SKM-1 (cell line): ENCODE measurements at regions not wholly inside any gene's neighbourhood (a gene's known extent, or its start where the extent isn't known, plus 50 kb on each side); places are given as distances from the start of the nearest gene placed in this dataset.
"Not testable (repeated sequence)": the region's sequence is repeated elsewhere in the genome, so short reads cannot be mapped to it uniquely, and the experiment has no call there.

Experiments used
- DNase-seq: peaks from one replicate; lab custom pipeline; 2025; ENCODE audit not compliant: unreplicated experiment; lab: John Stamatoyannopoulos, UW

- DNase-seq, result no peak
Observed at GRCh38 chr2:192983173-192983572, 788.4 kb upstream of the TMEFF2 start.

- no peak for DNase-seq
Observed at GRCh38 chr2:192978395-192978794, 783.7 kb upstream of the TMEFF2 start.

GRCh38 chr2:192971981-192972380 is 777.2 kb upstream of the TMEFF2 start:
- DNase-seq, result no peak

GRCh38 chr2:192969055-192969454 is 774.3 kb upstream of the TMEFF2 start:
- no peak for DNase-seq

- no peak for DNase-seq
Observed at GRCh38 chr2:192960945-192961344, 766.2 kb upstream of the TMEFF2 start.

- DNase-seq, result not testable (repeated sequence)
Observed at GRCh38 chr2:192958615-192959014, 763.9 kb upstream of the TMEFF2 start.

- no peak for DNase-seq
Observed at GRCh38 chr2:192957425-192957824, 762.7 kb upstream of the TMEFF2 start.

GRCh38 chr2:192953116-192953515 is 758.4 kb upstream of the TMEFF2 start:
- DNase-seq, result no peak

GRCh38 chr2:192952245-192952644 is 757.5 kb upstream of the TMEFF2 start:
- DNase-seq, result no peak

GRCh38 chr2:192948316-192948715 is 753.6 kb upstream of the TMEFF2 start:
- no peak for DNase-seq

GRCh38 chr2:192947352-192947751 is 752.6 kb upstream of the TMEFF2 start:
- no peak for DNase-seq

- no peak for DNase-seq
Observed at GRCh38 chr2:192940767-192941166, 746.0 kb upstream of the TMEFF2 start.

- no peak for DNase-seq
Observed at GRCh38 chr2:192932376-192932775, 737.6 kb upstream of the TMEFF2 start.

GRCh38 chr2:192921631-192922030 is 726.9 kb upstream of the TMEFF2 start:
- DNase-seq, result not testable (repeated sequence)

- no peak for DNase-seq
Observed at GRCh38 chr2:192901446-192901845, 706.7 kb upstream of the TMEFF2 start.

GRCh38 chr2:192899466-192899865 is 704.7 kb upstream of the TMEFF2 start:
- DNase-seq, result no peak

GRCh38 chr2:192893976-192894375 is 699.2 kb upstream of the TMEFF2 start:
- DNase-seq, result not testable (repeated sequence)

- no peak for DNase-seq
Observed at GRCh38 chr2:192888109-192888508, 693.4 kb upstream of the TMEFF2 start.

GRCh38 chr2:192887337-192887736 is 692.6 kb upstream of the TMEFF2 start:
- DNase-seq, result no peak

GRCh38 chr2:192886636-192887035 is 691.9 kb upstream of the TMEFF2 start:
- no peak for DNase-seq

- DNase-seq, result no peak
Observed at GRCh38 chr2:192885569-192886160, 690.9 kb upstream of the TMEFF2 start.

GRCh38 chr2:192877159-192877558 is 682.4 kb upstream of the TMEFF2 start:
- no peak for DNase-seq

- DNase-seq, result no peak
Observed at GRCh38 chr2:192876698-192877097, 682.0 kb upstream of the TMEFF2 start.
